NCI-H748 treated with DMSO at 0.1 percent for 48 hours (cell line): ENCODE measurements at regions not wholly inside any gene's neighbourhood (a gene's known extent, or its start where the extent isn't known, plus 50 kb on each side); places are given as distances from the start of the nearest gene placed in this dataset.

ENCODE experiments used
- DNase-seq: peaks from one replicate; lab custom pipeline; 2025; lab: John Stamatoyannopoulos, UW

GRCh38 chr2:16172324-16173175 is 232.2 kb downstream of the MYCN start:
- no peak for DNase-seq

GRCh38 chr2:16171425-16171920 is 231.1 kb downstream of the MYCN start:
- no peak for DNase-seq

DNA sequence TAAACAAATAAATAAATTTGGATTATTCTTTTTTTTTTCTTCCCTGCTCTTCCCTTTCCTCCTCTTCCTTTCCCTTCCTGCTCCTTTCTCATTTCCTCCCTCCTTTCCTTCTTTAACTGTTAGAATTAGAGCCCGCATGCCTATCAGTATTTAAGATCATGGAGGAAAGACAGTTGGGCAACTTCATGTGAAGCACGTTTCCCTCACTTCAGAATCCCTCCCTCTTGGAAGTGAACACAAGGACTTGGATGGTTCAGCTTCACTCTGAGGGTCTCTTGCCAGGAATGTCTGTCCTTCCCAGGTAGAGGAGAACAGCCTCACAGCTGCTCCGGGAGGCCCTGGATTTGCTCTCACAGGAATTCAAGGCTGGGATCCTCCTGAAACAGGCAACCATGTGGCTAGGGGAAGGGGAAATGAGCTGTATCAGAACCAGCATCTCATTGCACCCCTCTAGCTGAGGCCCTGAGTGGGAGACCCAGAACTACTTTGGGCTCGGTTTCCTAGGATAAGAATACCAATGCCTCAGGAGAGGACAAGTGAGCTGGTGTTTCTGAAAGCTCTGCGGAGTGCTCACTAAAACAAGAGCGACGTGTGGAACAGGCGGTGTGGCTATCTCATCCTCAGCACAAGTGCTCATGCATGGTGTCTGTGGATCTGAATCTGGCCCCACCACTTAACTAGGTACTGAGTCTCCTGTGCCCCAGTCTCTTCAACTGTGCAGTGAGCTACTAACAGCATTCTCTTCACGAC is 230.5 kb downstream of the MYCN start:
- no peak for DNase-seq

DNA sequence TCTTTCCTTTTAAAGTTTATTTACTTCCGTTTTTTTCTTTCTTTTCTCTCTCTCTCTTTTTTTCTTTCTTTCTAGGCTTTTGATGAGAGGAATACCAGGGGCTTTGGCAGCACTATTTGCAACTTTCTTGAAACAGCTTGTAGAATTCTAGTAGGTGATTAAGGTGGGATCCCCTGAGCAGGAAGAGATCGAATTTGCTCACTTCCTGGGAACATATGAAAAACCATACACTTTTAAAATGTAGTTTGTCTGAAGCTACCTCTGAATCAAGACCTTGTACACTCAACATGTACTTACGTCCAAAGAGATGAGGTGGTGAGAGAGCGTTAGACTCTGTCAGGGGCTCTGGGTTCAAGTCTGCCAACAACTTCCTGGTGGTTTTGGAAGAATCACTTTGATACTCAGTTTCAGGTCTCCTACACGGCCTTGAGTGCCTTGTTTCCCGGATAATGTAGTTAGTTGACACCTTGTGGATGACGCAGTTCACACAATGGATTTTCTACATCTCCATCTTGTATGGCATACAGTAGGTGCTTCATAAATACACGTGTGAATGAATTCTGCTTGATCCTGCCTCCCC is 229.1 kb downstream of the MYCN start:
- no peak for DNase-seq

- no peak for DNase-seq
Observed at GRCh38 chr2:16168506-16169264, 228.3 kb downstream of the MYCN start.

DNA sequence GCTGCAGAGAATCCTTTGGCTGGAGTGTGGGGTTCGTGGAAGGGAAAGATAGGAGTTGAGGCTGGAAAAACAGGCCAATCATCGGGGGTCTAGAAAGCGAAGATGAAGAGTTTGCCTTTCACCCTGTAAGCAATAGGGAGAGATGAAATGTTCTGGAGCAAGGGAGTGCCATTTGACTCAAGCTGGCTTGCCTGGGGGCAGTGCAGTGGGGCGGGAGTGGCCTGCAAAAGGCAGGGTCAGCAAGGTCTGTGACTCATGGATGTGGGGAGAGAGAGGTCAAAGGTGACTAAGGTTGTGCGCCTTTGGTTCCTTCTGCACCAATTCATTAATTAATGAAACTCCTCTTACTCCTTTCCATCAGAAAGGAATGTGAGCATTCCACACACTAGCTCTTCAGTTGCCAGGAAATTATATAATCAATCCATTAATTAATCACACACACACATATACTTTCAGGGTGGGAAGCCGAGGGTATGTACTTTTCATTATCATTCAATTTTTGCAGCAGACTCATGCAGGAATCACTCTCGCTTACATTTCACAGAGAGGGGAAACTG is 227.6 kb downstream of the MYCN start:
- no peak for DNase-seq

- no peak for DNase-seq
Observed at GRCh38 chr2:16167451-16167861, 227.1 kb downstream of the MYCN start.

DNA sequence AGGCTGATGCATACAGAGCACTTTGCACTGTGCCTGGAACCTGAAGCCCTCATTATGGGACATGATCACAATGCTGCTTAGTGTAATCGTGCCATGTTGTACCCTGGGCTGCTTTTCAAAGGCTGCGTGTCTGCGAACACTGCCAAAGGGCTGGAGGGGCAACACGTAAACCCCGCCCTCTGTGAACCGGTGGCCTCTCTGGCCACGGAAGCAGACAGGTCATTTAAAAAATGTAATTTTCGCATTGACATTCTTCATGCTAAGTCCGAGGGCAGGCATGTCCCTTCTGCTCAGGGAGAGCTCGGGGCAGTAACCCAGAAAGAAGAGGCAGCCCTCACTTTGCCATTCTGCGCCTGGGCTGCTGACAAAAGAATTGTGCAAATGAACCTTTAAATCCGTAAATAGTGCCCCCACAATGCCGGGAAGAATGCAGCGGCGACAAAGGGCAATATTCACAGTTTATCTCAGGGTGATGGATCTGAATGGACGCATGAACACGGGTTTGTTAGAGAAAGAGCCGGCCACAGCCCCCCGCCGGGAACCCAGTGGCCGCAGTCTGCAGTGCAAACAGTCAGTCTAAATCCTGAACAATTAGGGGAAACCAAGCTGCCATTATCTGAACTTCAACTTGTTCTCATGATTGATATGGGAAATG is 226.1 kb downstream of the MYCN start:
- no peak for DNase-seq

DNA sequence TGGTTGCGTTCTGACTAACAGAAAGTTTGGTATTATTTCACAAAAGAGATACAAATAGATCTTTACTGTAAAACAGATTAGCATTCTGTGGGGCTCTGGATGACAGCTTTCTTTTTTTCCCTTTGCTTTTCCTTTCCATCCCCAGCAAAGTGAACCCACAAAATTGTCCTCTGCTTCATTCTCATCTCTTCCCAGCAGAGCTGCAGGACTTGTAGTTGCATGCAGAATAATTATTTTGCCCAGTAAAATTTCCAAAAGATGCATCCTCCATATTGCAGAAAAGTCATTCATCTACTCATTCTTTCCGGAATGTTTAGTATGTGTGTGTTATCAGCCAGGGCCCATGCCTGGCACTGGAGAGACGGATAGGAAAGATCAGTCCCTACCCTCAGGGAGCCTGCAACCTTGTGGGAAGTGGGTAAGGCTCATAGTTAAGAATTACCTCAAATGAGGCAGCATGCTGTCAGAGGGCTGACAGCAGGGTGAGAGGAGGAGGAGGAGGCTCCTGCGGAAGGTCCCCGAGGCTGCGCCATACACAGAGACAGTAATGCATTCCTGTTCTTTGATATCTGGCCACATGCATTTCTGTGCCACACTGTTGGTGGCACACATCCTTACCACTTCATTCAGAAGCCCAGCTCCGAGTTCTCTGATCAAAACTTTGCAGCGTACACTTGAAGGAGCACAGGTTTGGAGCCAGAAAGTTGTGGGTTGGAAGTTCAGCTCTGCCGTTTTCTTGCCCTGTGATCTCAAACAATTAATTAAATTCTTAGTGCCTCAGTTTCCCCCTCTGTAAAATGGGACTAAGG is 225.4 kb downstream of the MYCN start:
- no peak for DNase-seq

GRCh38 chr2:16162491-16163040 is 222.2 kb downstream of the MYCN start:
- no peak for DNase-seq

DNA sequence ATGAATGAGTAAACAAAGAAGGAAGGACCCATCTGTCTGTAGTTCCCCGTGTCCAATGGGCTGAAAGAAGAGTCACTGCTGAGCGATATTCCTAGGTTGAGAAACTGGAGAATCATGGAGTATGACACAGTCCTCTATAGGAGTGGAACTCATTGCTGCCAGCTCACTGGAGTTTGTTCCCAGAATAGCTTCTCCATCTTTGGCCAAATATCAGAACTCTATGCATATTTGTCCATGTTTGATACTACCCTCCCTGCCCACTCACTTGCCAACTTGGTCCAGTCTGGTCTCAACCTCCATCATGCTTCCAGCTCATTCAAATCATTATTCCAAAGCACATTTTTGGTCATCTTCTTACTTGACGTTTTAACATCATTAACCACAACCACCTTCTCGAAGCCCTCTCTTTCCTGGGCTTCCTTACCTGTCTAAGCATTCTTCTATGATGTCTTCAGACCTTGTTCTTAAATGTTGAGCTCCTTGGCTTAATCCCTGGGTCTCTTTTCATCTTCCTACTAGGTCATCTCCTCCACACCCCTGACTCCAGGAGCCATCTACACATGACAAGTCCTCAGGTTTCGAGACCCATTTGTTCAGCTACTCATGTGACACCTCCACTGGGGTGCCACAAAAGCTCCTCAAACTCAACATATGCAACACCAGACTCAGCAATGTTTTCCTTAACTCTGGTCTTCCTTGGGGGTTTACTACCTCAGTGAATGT is 221.6 kb downstream of the MYCN start:
- DNase-seq: no peak

DNA sequence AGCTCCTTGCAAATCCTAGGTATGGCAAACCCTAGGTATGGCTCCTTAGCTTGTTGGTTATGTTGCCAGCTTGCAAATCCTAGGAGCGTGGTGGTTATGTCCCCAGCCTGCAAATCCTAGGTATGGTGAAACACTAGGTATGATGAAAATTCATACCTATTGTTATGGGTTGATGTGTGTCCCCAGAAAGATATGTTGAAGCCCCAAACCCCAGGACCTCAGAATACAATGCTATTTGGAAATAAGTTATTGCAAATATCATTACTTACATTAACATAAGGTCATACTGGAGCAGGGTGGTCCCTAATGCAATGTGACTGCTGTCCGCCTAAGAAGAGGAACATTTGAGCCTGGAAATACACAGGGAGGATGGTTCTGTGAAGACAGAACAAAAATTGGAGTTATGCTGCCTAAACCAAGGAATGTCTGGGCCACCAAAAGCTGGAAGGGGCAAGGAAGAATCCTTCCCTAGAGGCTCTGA is 220.8 kb downstream of the MYCN start:
- DNase-seq: no peak

DNA sequence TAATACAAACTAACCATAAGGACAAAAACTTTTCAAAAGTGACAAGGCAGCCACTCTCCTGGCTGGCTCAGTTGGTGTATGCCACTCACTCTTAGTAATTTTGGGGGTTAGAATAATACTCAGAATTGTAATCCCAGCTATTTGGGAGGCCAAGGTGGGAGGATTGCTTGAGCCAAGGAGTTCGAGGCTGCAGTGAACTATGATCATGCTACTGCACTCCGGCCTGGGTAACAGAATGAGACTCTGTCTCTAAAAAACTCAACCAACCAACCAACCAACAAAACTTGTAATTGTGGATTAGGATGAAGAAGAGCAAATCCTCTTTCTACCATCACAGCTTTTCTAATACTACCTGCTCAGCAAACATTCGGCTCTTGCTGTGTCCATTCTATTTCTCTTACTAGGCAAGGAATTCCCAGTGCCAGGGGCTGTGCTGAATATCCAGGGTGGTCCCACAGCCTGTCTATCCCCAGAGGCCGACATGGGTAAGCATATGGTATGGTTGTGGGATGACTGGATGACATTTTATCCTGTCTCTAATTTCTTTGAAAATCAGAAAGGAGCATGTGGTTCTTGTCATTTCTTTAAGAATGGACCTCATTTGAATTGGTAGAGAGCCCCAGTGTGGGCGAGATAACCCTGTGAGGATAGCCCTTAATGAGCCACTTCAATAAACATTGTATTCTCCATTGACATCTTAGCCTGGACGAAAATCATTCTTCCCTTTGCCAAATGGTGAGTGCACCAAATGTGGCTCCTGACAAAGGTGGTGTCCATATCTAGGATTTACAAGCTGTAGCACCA is 220.1 kb downstream of the MYCN start:
- no peak for DNase-seq

DNA sequence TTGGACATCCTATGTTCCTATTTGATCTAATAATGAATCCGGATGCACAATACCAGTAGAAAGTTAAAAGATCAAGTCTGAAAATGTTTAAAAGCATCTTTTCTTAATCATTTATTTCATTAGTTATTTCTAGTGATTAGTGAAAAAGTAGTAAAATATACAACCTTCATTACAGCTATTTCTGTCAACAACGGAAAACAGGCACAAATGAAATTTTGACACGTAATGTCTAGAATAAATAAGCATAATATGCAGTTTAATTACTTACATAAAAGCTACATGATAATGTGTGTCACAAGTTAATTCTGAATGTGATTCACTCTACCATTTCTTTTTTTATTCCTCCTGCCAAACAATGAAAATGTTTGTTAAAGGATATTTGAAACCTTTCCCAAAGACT is 216.1 kb downstream of the MYCN start:
- DNase-seq: no peak

- DNase-seq: no peak
Observed at GRCh38 chr2:16155766-16156165, 215.4 kb downstream of the MYCN start.

- DNase-seq: peak; percentile 11
Observed at GRCh38 chr2:16155366-16155765, 215.0 kb downstream of the MYCN start.

DNA sequence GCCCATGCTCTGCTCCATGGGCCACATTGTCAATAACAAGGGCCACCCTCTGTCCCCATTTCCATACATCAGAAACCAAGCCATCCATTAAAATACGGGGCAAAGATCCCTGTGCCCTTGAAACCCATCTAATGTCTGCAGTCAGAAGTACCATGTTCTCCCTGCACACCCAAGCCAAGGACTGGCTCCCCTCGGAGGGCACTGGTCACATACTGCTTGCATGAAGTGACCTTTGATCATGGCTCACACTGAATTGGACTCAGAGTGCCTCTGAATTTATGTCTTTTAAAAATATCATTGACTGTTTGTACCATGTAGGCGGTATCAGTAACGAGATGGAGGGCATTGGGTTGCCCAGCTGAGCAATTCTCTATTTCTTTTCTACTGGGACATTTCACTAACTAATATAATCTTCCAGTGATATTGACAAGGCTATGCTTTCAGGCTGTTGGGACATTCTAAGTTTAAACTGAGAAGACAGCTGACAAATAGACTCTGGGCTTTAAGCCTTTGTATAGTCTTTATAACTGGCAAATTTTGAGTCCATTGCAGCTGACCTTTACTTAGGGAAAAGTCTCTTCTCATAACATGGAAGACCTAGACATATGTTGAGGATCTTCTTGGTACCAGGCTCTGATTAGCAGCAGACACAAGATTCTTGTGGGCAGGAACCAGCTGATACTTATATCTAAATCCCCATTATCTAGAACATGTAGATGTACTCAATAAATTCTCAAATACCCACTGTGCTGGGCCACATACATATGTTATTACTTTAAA is 214.3 kb downstream of the MYCN start:
- no peak for DNase-seq

- no peak for DNase-seq
Observed at GRCh38 chr2:16154061-16154460, 213.7 kb downstream of the MYCN start.
